Uterus (tissue), 2 donors: ENCODE measurements at regions not wholly inside any gene's neighbourhood (a gene's known extent, or its start where the extent isn't known, plus 50 kb on each side); places are given as distances from the start of the nearest gene placed in this dataset.

Source experiments
- CTCF ChIP-seq, 4 experiments: fragments of 200-600 bp in 2 of 4; fragments of 450-650 bp in 2 of 4; sonication (generic) in 2 of 4; IDR thresholded peaks; one replicate each; pipeline ENCODE4 v1.5.1; 2016 to 2019; ENCODE audit warnings: antibody characterized with exemption in 4 of 4, mild to moderate bottlenecking in 2 of 4, moderate library complexity in 1 of 4
- POLR2A ChIP-seq, 2 donors: fragments of 450-650 bp; IDR thresholded peaks; one replicate each; pipeline ENCODE4 v1.6.1; 2016; ENCODE audit warnings: antibody characterized with exemption in 2 of 2, mild to moderate bottlenecking in 1 of 2, moderate library complexity in 1 of 2

DNA sequence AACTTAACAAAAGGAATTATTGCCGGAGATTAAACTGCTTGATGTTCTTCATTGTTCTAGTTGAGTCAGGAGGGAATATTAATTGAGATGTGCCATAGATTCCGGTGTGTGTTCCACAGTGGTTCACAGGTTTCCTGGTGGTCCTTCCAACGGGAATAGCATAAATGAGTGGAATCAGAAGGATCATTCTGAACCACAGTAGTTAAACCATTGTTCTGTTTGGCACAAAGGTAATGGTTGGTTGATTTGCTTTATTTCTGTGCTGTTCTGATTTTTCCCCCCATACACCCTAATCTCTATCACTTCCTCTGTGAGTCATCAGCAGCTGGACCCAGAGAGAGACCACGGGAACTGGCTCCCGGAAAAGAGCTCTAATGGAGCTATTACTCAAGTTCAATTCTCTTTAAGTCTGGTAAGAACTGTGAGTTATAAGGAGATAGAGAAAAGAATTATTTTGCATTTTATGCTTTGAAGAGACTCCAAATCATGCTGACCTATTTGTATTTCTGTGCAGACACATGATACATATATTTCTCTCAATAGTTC is 627.2 kb downstream of the ZIC1 start:
- TF ChIP-seq CTCF (IDR thresholded peaks at IDR 0.05) (no peak), POLR2A (IDR thresholded peaks at IDR 0.05) (no peak)
